Activated CD8-positive, alpha-beta memory T cell treated with anti-CD3 and anti-CD28 coated beads, Interleukin-2, amount 50 U/mL, for 48 hours (primary cell): ENCODE measurements at regions not wholly inside any gene's neighbourhood (a gene's known extent, or its start where the extent isn't known, plus 50 kb on each side); places are given as distances from the start of the nearest gene placed in this dataset.
"Not testable (repeated sequence)": the region's sequence is repeated elsewhere in the genome, so short reads cannot be mapped to it uniquely, and the experiment has no call there.

Source experiments
- DNase-seq: peaks from one replicate; pipeline ENCODE4 v3.0.0-alpha.2; 2020

- DNase-seq, result no peak
These were observed 324.3 kb upstream of the SEMA6A start for GRCh38 chr5:116898917-116899316.

- DNase-seq, result no peak
These were observed 322.7 kb upstream of the SEMA6A start for GRCh38 chr5:116897291-116897690.

- no peak for DNase-seq
These were observed 321.4 kb upstream of the SEMA6A start for GRCh38 chr5:116896001-116896400.

DNA sequence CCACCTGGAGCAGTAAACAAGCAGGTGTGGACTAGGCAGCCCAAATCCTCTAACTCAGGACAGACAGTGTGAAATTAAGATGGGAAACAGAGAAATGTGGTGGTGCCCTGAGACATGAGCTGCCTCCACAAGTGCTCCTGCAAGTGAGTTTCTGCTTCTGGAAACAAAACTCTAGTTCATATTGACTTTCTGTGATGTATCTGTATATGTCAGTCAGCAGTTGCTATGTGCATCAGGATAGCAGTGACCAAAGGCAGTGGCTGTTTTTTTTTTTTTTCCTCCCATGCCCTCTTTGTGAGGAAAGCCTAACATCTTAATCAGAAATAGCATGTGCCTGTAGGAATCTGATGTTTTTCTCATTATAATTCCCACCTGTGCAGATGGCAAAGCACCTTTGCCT lies 318.4 kb upstream of the SEMA6A start:
- no peak for DNase-seq

DNA sequence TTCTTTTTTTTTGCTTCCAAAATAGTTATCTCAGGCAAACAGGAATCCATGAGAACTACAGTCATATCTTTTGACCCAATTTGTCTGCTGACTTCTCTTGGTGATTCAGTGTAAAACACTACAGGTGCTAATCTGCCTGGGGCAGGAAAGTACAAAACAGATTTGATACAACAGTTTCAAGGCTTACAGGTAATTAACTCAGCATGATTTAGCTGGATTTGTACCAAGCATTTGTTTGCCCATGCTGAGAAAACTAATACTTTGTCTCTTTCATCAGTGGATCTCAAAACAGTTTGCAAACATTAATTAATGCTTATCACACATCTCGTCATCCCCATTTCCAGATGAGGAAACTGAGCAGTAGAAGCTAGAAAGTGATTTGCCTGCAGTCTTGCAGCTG lies 312.5 kb upstream of the SEMA6A start:
- DNase-seq, result no peak

DNA sequence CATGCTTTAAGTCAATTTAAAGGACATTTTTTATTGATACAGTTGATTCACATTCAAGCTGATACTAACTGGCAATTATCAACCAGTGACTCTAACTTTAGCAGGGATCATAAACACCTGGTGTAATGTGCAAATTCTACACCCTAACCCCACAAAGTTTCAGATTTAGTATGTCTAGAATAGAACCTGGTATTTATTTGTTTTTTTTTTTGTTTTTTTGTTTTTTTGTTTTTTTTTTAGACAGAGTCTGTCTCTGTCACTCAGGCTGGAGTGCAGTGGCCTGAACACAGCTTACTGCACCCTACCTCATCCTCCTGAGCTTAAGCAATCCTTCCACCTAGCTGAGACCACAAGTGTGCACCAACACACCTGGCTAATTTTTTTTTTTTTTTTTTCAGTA lies 311.2 kb upstream of the SEMA6A start:
- no peak for DNase-seq

GRCh38 chr5:116883875-116884274 lies 309.3 kb upstream of the SEMA6A start:
- DNase-seq, result no peak

GRCh38 chr5:116881921-116882531 lies 307.4 kb upstream of the SEMA6A start:
- no peak for DNase-seq

DNA sequence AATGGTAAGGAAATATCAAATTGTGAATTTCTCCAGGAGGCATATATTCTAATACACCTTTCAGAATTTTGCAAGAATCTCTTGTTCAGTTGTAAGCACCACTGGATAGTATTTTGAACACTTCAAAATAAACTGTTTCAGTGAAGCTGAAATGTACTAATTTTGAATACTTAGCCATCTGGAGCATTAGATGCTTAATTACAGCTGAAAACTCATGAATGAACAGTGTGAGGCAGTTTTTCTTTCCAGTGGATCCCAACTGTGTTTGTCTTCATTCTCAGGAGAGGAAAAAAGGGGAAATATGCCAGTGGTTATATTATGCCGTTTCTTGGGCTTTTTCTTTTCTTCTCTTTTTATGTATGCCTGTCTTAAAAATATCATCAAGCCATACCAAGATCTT lies 306.0 kb upstream of the SEMA6A start:
- DNase-seq, result no peak

- DNase-seq, result no peak
These were observed 305.5 kb upstream of the SEMA6A start for GRCh38 chr5:116880150-116880549.

- no peak for DNase-seq
These were observed 301.7 kb upstream of the SEMA6A start for GRCh38 chr5:116876240-116876840.

DNA sequence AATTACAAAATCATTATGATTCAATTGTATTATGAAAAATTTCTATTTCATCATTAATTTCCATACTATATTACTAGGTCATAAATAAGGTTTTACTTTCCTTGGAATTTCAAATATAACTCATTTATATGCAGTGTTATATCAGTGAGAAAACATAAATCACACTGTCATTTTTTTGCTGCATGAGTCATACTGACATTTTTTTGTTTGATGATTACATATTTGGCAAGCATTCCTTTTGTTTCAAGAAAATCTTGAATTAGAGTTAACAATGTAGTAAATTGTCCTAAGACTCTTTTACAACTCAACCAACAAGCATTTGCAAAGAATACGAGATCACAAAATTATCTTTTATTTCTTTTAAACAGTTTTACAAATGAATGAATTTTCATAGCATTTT lies 298.4 kb upstream of the SEMA6A start:
- no peak for DNase-seq

DNA sequence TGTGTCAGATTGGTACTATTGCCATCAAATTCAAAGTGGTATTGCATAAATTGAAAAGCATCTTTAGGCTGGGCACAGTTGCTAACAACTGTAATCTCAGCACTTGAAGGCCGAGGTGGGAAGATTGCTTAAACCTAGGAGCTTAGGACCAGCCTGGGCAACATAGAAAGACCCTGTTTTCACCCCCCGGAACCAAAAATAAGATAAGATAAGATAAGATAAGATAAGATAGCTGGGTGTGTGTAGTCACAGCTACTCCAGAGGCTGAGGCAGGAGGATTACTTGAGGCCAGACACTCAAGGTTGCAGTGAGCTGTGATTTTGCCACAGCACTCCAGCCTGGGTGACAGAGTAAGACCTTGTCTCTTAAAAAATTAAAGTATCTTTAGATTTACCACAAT lies 297.9 kb upstream of the SEMA6A start:
- DNase-seq, result no peak

DNA sequence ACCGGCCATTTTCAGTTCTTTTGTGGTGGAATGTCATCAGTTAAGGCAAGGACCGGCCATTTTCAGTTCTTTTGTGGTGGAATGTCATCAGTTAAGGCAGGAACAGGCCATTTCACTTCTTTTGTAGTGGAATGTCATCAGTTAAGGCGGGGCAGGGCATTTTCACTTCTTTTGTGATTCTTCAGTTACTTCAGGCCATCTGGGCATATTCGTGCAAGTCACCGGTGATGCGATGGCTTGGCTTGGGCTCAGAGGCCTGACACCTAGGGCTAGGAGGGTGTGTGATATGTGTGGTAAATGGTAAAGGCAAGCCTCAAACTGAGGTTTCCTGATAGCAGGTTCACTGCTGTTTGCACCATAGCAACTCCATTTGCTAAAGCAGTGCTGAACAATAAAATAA lies 293.2 kb upstream of the SEMA6A start:
- DNase-seq, result not testable (repeated sequence)

DNA sequence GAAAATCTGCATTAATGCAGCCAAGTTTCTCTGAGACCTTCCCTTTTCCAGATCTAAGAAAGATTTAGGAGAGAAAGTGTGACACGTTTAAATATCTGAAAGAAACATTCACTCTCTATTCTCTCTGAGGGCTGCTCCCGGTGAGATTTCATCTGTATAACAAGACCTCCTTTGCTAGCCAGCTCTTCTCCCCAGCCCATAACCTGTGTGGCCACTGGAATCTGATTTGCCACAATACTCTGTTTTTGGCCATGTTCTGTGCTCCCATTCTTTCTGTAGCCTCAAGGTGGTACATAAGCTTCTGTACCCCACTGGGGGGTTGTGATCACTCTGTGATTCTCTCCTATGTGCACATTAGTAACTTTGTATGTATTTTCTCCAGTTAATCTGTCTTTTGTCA lies 291.0 kb upstream of the SEMA6A start:
- no peak for DNase-seq

GRCh38 chr5:116864838-116865190 lies 290.2 kb upstream of the SEMA6A start:
- DNase-seq, result no peak

GRCh38 chr5:116864157-116864837 lies 289.7 kb upstream of the SEMA6A start:
- no peak for DNase-seq

DNA sequence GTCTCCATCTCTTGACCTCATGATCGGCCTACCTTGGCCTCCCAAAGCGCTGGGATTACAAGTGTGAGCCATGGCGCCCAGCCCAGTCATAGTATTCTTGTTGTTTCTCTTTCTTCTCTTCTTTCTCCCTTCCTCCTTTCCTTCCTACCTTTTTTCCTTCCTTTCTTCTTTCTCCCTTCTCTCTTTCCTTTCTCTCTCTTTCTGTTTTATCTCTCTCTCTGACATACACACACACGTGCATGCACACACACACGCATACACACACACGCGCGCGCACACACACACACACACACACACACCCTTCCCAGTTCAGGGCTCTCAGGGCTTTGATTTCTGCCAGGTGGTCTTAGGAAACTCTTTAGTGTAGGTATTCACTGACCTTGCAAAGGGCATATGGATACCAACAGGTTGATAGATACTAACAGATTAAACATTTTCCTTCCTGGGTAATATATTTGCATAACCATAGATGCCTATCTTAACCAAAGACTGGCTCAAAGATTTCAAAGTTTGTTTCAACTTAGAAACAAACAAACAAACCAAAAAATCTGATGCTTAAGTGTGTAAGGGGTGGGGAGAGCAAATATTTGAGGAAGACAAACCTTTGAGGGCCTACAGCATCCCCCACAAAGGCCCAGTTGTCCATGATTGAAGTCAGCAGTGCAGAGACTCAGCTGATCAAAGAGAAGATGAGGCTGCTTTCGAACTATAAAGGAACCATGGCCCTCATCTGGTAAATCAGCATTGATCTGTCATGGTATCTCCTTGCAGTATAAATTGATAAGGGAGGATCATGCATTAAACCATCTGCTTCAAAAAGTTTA lies 288.2 kb upstream of the SEMA6A start:
- no peak for DNase-seq

DNA sequence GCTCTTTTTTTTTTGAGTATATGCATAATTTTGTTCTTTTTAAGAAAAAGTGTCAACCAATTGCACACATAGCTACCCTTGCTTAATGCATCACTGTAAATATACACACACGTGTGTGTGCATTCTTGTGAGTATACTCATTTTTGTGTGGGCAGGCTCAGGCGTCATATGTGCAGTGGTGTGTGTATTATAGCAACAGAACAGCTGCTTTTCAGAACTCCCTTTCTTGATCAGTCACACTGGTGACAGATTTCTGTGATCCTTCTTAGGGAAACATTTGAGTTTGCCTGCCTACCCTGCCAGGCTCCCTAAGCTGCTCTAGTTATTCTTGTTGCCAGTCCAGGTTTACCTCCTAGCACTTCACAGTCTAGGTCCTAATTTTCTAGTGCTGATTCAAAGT lies 287.0 kb upstream of the SEMA6A start:
- DNase-seq, result no peak

GRCh38 chr5:116861097-116861496 lies 286.5 kb upstream of the SEMA6A start:
- no peak for DNase-seq

- no peak for DNase-seq
These were observed 285.2 kb upstream of the SEMA6A start for GRCh38 chr5:116859666-116860320.

- no peak for DNase-seq
These were observed 284.2 kb upstream of the SEMA6A start for GRCh38 chr5:116858705-116859333.

DNA sequence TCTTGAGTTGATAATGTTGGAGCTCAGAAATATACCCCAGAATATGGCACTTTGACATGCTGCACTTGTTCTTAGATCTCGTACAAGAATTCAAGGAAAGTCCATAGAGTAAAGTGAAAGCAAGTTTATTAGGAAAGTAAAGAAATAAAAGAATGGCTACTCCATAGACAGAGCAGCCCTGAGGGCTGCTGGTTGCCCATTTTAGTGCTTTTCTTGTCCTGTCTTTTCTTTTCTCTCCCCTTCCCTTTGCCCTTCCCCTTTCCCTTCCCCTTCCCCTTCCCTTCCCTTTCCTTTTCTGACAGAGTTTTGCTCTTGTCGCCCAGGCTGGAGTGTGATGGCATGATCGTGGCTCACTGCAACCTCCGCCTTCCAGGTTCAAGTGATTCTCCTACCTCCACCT lies 283.4 kb upstream of the SEMA6A start:
- DNase-seq, result not testable (repeated sequence)
